ENCODE measurements at regions not wholly inside any gene's neighbourhood (a gene's known extent, or its start where the extent isn't known, plus 50 kb on each side); places are given as distances from the start of the nearest gene placed in this dataset.

DNA sequence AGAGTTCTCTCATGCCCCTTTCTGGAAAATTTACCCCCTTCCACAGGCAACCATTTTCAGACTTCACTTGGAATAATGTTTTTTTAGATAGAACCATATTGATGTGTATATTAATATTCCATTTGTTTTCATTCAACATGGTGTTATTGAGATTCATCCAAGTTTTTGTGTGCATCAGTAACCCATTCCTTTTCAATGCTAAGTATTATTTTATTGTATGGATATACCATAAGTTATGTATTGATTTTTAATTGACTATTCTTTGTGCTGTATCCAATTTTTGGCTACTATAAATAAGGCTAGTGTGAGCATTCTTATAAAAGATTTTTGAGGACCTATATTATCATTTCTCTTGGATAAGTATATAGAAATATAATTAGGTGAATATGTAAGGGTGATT, 1025.7 kb downstream of the GRM8 start:
- Mint-ChIP-seq H3K36me3 (ENCODE audit: low read depth) (no peaks in the 10 kb centered on the region), H3K4me1 (no peaks in the 10 kb centered on the region), H3K27ac (no peak overlapping the region)

GRCh38 chr7:126223729-126224128, 1029.0 kb downstream of the GRM8 start:
- no peaks in the 10 kb centered on the region for H3K36me3 Mint-ChIP-seq (ENCODE audit: low read depth)
- ChIA-PET CTCF (interaction anchor here (0.6 kb wide), 1 partner anchor 118 kb away, joined by 4 read pairs; no protein-coding TSS in a partner anchor), POLR2A (no interaction called here)
- H3K9me3 Mint-ChIP-seq (ENCODE audit: low read depth), result peaks cover 17% of the 10 kb centered on the region
- ATAC-seq (no peak), DNase-seq (no peak)
- intact Hi-C loops (cut with DNase I, micrococcal nuclease), result no loop called here
- no peaks in the 10 kb centered on the region for H3K4me1 Mint-ChIP-seq
- no peak overlapping the region for H3K4me3 Mint-ChIP-seq
- no peaks in the 10 kb centered on the region for H3K27me3 Mint-ChIP-seq
- no peak overlapping the region for H3K27ac Mint-ChIP-seq

More for the DNA sequence above, 1025.7 kb downstream of the GRM8 start:
- Mint-ChIP-seq H3K9me3 (ENCODE audit: low read depth) (peaks cover 3% of the 10 kb centered on the region), H3K27me3 (no peaks in the 10 kb centered on the region), H3K4me3 (no peak overlapping the region)
- ATAC-seq, result no peak
- intact Hi-C loops (cut with DNase I, micrococcal nuclease), result no loop called here
- DNase-seq, result no peak
- ChIA-PET CTCF (no interaction called here), POLR2A (no interaction called here)

DNA sequence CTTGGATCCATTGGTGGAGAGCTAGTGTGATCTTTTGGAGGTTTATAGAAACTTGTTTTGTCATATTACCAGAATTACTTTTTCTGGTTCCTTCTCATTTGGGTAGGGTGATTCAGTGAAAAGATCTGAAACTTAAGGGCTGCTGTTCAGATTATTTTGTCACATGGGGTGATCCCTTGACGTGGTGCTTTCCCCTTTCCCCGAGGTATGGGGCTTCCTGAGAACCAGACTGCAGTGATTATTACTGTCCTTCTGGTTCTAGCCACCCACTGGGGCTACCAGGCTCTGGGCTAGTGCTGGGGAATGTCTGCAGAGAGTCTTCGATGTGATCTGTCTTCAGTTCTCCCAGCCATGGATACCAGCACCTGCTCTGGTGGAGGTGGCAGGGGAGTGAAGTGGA, 1030.0 kb downstream of the GRM8 start:
- Mint-ChIP-seq H3K9me3 (ENCODE audit: low read depth) (peaks cover 17% of the 10 kb centered on the region), H3K4me3 (no peak overlapping the region), H3K27ac (no peak overlapping the region), H3K36me3 (ENCODE audit: low read depth) (no peaks in the 10 kb centered on the region), H3K27me3 (no peaks in the 10 kb centered on the region), H3K4me1 (no peaks in the 10 kb centered on the region)
- ATAC-seq (no peak), DNase-seq (no peak)
- ChIA-PET POLR2A (no interaction called here), CTCF (no interaction called here)
- intact Hi-C loops (cut with DNase I, micrococcal nuclease), result no loop called here

DNA sequence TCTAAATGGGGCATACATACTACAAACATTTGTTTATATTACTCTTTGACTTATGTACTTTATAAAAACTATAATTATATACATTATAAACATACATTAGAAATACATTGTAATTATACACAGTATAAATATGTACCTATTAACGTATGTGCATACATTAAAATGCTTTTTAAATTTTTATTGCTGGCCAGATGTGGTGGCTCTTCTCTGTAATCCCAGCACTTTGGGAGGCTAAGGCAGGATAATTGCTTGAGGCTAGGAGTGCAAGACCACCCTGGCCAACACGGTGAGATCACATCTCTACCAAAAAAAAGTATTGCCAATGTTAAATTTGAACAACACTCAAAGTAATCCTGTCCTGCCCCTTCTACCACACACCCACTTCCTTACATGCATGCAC, 1037.0 kb downstream of the GRM8 start:
- ATAC-seq (no peak), DNase-seq (no peak)
- intact Hi-C loops (cut with DNase I, micrococcal nuclease), result no loop called here
- ChIA-PET POLR2A (no interaction called here), CTCF (no interaction called here)
- H3K27me3 Mint-ChIP-seq, result no peaks in the 10 kb centered on the region
- H3K4me1 Mint-ChIP-seq, result no peaks in the 10 kb centered on the region
- peaks cover 15% of the 10 kb centered on the region for H3K9me3 Mint-ChIP-seq (ENCODE audit: low read depth)
- H3K36me3 Mint-ChIP-seq (ENCODE audit: low read depth), result no peaks in the 10 kb centered on the region
- H3K27ac Mint-ChIP-seq, result no peak overlapping the region
- H3K4me3 Mint-ChIP-seq, result no peak overlapping the region

GRCh38 chr7:126213876-126214275, 1038.9 kb downstream of the GRM8 start:
- Mint-ChIP-seq H3K27ac (no peak overlapping the region), H3K4me3 (no peak overlapping the region), H3K9me3 (ENCODE audit: low read depth) (peaks cover 7% of the 10 kb centered on the region)

DNA sequence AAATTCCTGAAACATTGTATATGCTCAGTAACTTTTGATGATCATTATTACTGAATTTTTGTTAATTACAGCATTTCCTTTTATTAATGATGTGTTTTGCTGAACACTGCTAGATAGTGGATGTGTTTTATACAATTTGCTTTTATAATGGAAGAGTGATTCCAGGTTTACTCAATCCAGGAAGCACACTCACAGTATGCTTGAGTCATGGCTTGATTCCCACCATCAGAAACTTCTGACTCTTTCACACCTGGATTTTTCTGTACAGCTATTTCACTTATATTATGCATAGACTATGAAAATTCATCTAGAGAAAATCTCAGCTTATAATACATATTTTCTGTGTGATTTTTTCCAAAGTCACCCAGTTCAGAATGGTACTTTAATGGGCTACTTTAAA, 1040.9 kb downstream of the GRM8 start:
- Mint-ChIP-seq H3K27ac (no peak overlapping the region), H3K9me3 (ENCODE audit: low read depth) (peaks cover 7% of the 10 kb centered on the region), H3K4me1 (no peaks in the 10 kb centered on the region), H3K27me3 (no peaks in the 10 kb centered on the region), H3K36me3 (ENCODE audit: low read depth) (no peaks in the 10 kb centered on the region), H3K4me3 (no peak overlapping the region)
- DNase-seq (no peak), ATAC-seq (no peak)
- intact Hi-C loops (cut with DNase I, micrococcal nuclease), result no loop called here
- ChIA-PET POLR2A (no interaction called here), CTCF (no interaction called here)

More at GRCh38 chr7:126213876-126214275, 1038.9 kb downstream of the GRM8 start:
- ATAC-seq, result no peak
- no peaks in the 10 kb centered on the region for H3K36me3 Mint-ChIP-seq (ENCODE audit: low read depth)
- ChIA-PET POLR2A (no interaction called here), CTCF (no interaction called here)
- no peaks in the 10 kb centered on the region for H3K27me3 Mint-ChIP-seq
- H3K4me1 Mint-ChIP-seq, result no peaks in the 10 kb centered on the region
- intact Hi-C loops (cut with DNase I, micrococcal nuclease), result no loop called here
- no peak for DNase-seq

DNA sequence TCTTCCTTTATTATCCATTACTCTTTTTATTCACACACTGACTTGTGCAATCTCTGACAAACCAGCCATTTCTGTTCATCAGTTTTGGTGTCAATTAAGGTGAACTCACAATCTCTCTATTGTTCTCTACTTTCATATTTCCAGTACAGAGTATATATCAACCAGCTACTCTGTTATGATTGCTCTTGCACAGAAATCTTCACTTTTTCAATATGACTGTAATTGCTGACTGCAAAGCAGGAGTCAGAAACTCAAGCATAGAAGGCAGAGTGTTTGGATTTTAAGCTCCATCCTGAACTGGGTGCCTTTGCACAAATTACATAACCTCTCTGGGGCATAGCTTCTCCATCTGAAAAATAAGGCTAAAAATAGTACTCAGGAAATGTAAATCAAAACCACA, 1042.0 kb downstream of the GRM8 start:
- intact Hi-C loops (cut with DNase I, micrococcal nuclease), result no loop called here

DNA sequence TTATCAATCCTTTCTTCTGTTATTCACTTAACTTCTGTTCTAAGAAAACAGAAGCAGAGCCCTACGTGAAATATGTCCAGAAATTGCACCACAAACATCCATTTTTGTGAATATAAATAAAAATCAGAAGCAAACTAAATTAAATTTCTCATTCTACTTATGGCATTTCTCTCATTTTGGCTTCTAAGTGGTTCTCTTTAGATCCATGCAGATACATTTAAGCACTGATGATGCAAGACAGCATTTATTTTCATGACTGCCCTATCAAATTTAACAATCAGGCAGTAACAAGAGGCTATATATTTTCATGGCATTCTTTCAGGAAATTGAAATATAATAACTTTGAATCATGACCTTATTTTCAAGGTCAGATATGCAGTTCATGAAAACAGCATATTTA, 1049.6 kb downstream of the GRM8 start:
- ChIA-PET CTCF (no interaction called here), POLR2A (no interaction called here)
- Mint-ChIP-seq H3K4me3 (no peak overlapping the region), H3K36me3 (ENCODE audit: low read depth) (no peaks in the 10 kb centered on the region), H3K9me3 (ENCODE audit: low read depth) (peaks cover 2% of the 10 kb centered on the region), H3K4me1 (no peaks in the 10 kb centered on the region), H3K27ac (no peak overlapping the region), H3K27me3 (no peaks in the 10 kb centered on the region)
- intact Hi-C loops (cut with DNase I, micrococcal nuclease), result no loop called here
- ATAC-seq (no peak), DNase-seq (no peak)

More for the DNA sequence above, 1042.0 kb downstream of the GRM8 start:
- ChIA-PET CTCF (no interaction called here), POLR2A (no interaction called here)
- Mint-ChIP-seq H3K27ac (no peak overlapping the region), H3K27me3 (no peaks in the 10 kb centered on the region), H3K4me3 (no peak overlapping the region), H3K36me3 (ENCODE audit: low read depth) (no peaks in the 10 kb centered on the region), H3K4me1 (no peaks in the 10 kb centered on the region), H3K9me3 (ENCODE audit: low read depth) (peaks cover 8% of the 10 kb centered on the region)
- no peak for DNase-seq
- ATAC-seq, result no peak

- DNase-seq, result no peak
- Mint-ChIP-seq H3K27ac (no peak overlapping the region), H3K9me3 (ENCODE audit: low read depth) (peaks cover 2% of the 10 kb centered on the region), H3K4me1 (no peaks in the 10 kb centered on the region), H3K36me3 (ENCODE audit: low read depth) (no peaks in the 10 kb centered on the region), H3K4me3 (no peak overlapping the region), H3K27me3 (no peaks in the 10 kb centered on the region)
- ChIA-PET CTCF (no interaction called here), POLR2A (no interaction called here)
- intact Hi-C loops (cut with DNase I, micrococcal nuclease), result no loop called here
- ATAC-seq, result no peak
These were observed 1050.6 kb downstream of the GRM8 start for GRCh38 chr7:126202177-126202576.

GRCh38 chr7:126185959-126186580, 1066.7 kb downstream of the GRM8 start:
- intact Hi-C loops (cut with DNase I, micrococcal nuclease), result no loop called here
- no peaks in the 10 kb centered on the region for H3K27me3 Mint-ChIP-seq
- H3K36me3 Mint-ChIP-seq (ENCODE audit: low read depth), result no peaks in the 10 kb centered on the region
- peaks cover 24% of the 10 kb centered on the region for H3K9me3 Mint-ChIP-seq (ENCODE audit: low read depth)
- CTCF ChIA-PET, result no interaction called here
- POLR2A ChIA-PET, result interaction anchor here (0.6 kb wide), 1 partner anchor 776 kb away, joined by 4 read pairs; no protein-coding TSS in a partner anchor
- no peaks in the 10 kb centered on the region for H3K4me1 Mint-ChIP-seq
- no peak overlapping the region for H3K4me3 Mint-ChIP-seq
- no peak overlapping the region for H3K27ac Mint-ChIP-seq
- DNase-seq (no peak), ATAC-seq (no peak)

DNA sequence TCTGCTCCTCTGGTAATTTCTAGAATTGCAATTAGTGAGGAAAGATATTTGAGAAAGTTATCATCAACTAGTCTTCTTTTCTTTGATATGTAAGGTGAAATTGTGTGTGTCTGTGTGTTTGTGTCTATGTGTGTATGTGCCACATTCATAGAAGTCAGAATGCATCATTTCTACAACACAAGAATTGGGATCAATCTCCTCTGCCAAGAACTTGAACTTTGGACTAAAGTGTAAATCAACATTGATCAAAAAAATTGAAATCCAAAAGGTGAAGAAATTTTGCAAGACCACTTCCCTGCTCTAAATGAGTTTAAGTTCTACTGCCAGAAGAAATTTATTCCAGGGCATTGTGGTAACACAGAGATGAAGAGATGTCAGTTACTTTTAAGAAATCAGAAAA, 1072.8 kb downstream of the GRM8 start:
- intact Hi-C loops (cut with DNase I, micrococcal nuclease), result no loop called here
- ChIA-PET CTCF (no interaction called here), POLR2A (no interaction called here)
- H3K36me3 Mint-ChIP-seq (ENCODE audit: low read depth), result no peaks in the 10 kb centered on the region
- no peak overlapping the region for H3K27ac Mint-ChIP-seq
- no peaks in the 10 kb centered on the region for H3K27me3 Mint-ChIP-seq
- ATAC-seq (no peak), DNase-seq (no peak)
- peaks cover 20% of the 10 kb centered on the region for H3K9me3 Mint-ChIP-seq (ENCODE audit: low read depth)
- no peaks in the 10 kb centered on the region for H3K4me1 Mint-ChIP-seq
- no peak overlapping the region for H3K4me3 Mint-ChIP-seq

- no peak for ATAC-seq
- ChIA-PET CTCF (no interaction called here), POLR2A (no interaction called here)
- no peaks in the 10 kb centered on the region for H3K36me3 Mint-ChIP-seq (ENCODE audit: low read depth)
- DNase-seq, result no peak
- no peak overlapping the region for H3K4me3 Mint-ChIP-seq
- intact Hi-C loops (cut with DNase I, micrococcal nuclease), result no loop called here
- no peaks in the 10 kb centered on the region for H3K27me3 Mint-ChIP-seq
- H3K9me3 Mint-ChIP-seq (ENCODE audit: low read depth), result peaks cover 18% of the 10 kb centered on the region
- no peaks in the 10 kb centered on the region for H3K4me1 Mint-ChIP-seq
- H3K27ac Mint-ChIP-seq, result no peak overlapping the region
These were observed 1073.9 kb downstream of the GRM8 start for GRCh38 chr7:126178865-126179264.

- ATAC-seq, result no peak
- CTCF ChIA-PET, result no interaction called here
- no peak overlapping the region for H3K27ac Mint-ChIP-seq
These were observed 1075.0 kb downstream of the GRM8 start for GRCh38 chr7:126177782-126178181.

More at GRCh38 chr7:126177782-126178181, 1075.0 kb downstream of the GRM8 start:
- intact Hi-C loops (cut with DNase I, micrococcal nuclease), result no loop called here
- POLR2A ChIA-PET, result no interaction called here
- Mint-ChIP-seq H3K36me3 (ENCODE audit: low read depth) (no peaks in the 10 kb centered on the region), H3K27me3 (no peaks in the 10 kb centered on the region), H3K9me3 (ENCODE audit: low read depth) (peaks cover 18% of the 10 kb centered on the region), H3K4me1 (no peaks in the 10 kb centered on the region), H3K4me3 (no peak overlapping the region)
- no peak for DNase-seq

Measured in activated CD4-positive, alpha-beta T cell treated with anti-CD3 and anti-CD28 coated beads for 36 hours (primary cell).